Activated CD4-positive, alpha-beta T cell treated with anti-CD3 and anti-CD28 coated beads, Interleukin-2, Interleukin-6, amounts not matched to agents 100 ng/mL and 50 ng/mL, durations not matched to agents 16 hours and 8 hours (primary cell): ENCODE measurements at regions not wholly inside any gene's neighbourhood (a gene's known extent, or its start where the extent isn't known, plus 50 kb on each side); places are given as distances from the start of the nearest gene placed in this dataset.

Experiments used
- DNase-seq: peaks from one replicate; pipeline ENCODE4 v3.0.0-alpha.2; 2020

DNA sequence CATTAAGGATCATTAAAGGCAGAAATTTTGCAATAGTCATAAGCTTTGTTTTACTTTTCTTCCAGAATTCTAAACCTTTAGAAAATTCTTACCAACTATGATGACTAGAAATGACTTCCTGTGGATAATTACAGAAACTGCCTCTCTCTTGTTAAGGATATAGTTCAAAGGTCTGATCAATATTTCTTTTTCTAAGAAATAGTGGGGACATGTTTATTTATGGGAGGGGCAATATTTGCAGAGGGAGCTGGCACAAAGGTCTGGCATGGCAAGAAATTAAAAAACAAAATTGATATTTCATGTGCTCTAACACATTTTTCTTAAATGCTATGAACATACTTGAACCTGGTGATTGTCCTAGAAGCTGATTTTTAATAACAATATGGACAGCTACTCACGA lies 448.9 kb downstream of the KCTD8 start:
- DNase-seq: no peak

DNA sequence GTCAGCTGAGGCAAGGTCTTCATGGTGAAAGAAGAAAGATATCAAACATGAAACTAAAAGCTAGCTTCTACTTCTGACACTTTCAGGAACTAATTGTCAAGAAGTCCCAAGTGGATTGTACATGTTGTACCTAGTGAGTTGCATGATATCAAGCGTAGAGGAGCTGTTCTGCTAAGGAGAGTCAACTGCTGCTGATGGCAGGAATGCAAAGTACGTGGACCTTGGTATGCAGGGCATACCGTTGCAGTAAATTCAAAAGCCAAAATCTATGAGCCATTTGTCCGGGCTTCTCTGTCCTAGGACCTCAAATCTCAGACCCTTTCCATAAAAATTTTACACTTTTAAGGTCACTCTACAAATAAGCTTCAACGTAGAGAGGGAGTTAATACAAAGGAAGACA lies 446.2 kb downstream of the KCTD8 start:
- no peak for DNase-seq

DNA sequence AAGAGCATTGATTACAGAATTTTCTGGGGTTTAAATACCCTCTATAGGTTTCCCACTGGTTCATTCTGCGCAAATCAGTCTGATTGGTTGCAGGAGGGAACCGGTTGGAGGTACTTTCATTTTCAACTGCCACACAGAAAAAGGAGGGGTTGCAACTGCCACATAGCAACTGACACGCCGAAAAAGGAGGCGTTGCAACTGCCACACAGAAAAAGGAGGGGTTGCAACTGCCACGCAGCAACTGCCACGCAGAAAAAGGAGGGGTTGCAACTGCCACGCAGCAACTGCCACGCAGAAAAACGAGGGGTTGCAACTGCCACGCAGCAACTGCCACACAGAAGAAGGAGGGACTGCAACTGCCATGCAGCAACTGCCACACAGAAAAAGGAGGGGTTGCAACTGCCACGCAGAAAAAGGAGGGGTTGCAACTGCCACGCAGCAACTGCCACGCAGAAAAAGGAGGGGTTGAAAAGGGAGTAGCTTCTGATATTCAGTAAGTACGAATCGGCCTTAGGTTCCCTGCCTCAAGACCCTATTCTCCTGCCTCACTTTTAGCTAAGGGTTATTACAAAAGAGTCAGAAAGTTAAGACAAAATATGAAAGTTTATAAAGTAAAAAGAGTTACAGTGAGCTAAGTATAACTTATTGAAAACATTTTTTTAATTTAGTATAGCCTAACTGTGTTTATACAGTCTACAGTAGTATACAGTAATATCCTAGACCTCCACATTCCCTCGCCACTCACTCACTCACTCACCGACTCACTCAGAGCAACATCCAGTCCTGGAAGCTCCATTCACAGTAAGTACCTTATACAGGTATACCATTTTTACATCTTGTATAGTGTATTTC lies 431.8 kb downstream of the KCTD8 start:
- DNase-seq: no peak

DNA sequence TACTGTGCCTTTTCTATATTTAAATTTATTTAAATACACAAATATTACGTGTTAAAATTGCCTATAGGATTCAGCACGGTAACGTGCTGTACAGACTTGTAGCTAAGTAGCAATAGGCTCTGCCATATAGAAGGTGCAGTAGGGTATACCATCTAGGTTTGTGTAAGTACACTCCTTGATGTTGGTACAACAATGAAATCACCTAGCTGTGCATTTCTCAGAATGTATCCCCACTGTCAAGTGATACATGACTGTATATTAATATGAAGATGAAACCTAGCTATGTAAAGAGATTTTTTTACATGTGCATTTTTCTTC lies 431.2 kb downstream of the KCTD8 start:
- DNase-seq: no peak

DNA sequence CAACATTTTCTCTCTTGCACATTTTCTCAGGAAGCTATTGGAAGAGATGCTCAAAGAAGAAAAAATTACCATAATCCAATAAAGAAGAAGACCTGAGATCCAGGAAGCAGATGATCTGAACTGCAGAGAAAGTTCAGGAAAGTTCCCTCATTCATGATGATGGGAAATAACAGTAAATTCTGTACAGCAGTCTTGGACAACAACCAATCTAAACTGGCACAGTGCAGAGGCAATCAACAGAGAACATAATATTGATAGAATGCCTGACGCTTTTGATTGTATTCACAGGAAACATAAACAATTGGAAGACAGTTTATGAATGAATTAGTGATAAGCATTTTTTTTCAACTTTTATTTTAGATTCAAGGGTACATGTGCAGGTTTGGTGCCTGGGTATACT lies 428.9 kb downstream of the KCTD8 start:
- DNase-seq: no peak

DNA sequence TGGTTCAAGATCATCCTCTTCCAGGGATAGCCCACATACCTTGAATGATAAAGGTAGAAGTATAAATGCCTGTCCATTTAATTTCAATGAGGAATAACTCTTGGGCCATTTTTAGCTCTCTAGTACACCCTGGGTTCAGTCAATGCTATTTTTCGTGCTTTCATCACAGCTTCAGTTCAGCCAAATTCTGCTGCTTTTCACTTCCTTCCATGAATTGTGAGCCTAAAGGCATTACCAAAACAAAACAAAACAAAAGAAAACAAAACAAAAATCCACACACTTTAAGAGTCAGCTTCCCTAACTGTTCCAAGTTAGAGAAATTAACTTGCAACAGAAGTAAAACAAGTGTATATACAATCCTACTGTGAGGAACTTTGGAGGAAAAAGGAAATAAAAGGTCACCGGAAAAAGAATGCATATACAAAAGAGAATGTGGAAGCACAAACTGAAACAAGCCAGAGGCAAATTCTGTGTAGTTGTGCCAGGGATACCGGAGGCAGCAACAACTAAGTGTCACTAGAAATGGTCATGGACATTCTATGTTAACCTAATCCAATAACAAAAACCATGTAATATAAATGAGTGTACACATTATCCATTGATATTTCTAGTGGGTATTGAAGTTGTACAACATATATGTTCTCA lies 423.1 kb downstream of the KCTD8 start:
- DNase-seq: no peak

DNA sequence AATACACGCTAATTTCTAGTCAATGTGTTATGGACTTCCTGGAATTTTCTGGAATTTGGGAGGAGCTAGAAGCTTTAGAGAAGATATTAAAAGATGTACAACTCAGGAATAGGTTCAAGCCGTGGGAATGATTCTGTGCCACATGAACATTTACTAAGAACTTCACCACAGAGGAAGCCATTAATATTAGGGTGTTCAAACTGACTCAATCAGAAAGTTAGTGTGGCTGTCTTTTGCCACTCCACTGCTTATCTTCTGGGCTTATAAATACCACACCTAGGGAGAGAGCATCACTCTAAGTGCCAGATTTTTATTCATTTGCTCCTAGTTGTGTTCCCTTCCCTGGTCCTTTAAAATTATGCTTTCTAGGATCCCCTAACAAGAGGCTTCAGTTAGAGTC lies 409.8 kb downstream of the KCTD8 start:
- DNase-seq: no peak

DNA sequence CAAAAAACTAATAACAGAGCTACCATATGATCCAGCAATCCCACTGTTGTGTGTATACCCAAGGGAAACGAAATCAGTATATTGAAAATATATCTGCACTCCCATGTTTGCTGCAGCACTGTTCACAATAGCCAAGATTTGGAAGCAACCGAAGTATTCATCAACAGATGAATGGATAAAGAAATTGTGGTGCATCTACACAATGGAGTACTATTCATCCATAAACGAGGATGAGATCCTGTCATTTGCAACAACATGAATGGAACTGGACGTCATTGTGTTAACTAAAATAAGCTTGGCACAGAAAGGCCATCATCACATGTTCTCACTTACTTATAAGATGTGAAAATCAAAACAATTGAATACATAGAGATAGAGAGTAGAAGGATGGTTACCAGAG lies 402.1 kb downstream of the KCTD8 start:
- no peak for DNase-seq

DNA sequence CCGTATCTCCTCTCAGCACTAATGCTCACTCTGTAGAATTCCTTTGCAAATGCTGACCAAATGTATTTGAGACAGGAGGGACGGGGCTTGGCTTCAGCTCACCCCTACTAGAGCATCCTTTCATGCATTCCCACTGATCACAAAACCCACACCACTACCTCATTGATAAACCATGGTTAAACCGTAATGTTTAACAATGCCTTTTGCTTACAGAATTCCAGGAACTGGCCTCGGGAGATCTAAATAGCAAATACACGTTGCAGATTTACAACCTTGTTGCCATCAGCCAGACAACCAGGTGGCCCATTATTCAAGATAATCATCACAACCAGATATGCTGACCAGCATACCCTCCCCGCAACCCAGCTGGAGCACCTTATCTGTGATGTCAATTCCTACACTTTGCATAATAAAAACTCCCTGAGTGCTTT lies 391.9 kb downstream of the KCTD8 start:
- DNase-seq: no peak

DNA sequence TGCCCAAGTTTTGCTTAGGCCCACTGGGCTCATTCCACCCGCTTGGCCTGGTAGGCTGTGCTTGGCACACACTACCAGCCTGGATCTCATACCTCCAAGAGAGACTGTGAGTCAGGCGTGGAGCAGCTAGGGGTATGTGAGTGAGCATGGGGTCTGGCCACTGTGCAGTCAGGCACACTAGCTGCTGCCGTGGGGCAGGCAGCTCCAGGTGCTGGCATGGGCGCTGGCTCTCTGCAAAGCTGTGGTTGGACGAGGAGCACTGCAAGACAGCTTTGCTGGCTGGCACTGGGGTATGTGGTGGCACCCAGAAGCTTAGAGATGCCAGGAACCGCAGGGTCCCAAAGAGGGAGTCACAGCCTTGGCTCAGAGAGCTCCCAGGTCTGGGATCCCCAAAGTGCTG lies 377.8 kb downstream of the KCTD8 start:
- no peak for DNase-seq

DNA sequence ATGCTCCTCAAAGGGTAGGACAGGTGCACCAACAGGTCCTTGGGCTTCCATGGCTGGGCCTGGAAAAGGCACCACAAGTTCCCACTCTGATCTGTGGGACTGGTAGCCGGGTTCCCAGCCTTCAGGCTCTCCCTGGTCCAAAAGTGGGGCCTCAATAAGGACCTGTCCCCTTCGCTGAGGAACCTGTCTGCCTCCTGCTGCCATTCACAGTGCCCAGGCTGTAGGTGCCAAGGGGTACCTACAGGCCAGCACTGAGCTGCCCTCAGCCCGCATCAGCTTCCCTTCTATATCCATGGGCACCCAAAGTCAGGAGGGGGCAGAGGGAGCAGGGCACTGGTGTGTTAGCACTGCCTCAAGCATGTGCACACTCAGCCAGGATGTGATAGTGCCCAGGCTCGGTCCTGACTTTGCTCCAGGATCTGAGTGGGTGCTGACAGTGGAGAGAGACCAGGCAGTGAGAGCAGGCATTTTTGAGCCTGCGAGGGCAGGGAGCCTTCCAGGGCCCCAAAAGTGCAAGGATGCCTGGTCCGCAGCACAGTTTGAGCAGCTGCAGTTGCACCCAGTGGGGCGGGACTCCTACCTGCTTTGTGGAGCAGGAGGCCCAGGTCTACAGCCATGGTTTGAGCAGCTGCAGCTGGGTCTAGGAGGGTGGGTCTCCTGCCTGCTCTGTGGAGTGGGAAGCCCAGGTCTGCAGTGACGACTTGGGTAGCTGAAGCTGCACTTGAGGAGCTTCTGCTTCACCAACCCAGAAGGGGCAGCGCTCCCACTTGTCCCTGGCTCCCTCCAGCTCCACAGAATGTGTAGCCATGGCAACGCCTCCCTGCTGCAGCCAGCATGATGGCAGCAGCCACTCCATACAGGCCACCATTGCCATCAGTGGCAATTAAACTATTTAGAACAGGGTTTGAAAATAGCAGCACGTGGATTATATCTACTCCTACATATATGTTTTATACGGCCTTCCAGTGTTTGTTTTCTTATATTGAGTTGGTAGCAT lies 376.4 kb downstream of the KCTD8 start:
- no peak for DNase-seq

DNA sequence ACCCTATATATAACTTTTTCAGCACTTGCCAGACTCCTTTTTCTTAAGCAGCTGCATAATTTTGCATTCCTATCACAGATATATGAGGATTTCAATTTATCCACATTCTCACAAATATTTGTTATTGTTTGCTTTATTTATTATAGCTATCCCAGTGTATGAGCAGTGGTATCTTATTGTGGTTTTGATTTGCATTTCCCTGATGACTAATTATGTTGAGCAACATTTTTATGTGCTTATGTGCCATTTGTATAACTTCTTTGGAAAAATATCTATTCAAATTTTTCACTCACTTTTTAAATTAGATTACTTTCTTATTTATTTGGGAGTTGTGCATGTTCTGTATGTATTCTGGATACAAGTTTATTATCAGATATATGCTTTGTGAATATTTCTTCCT lies 361.9 kb downstream of the KCTD8 start:
- no peak for DNase-seq

DNA sequence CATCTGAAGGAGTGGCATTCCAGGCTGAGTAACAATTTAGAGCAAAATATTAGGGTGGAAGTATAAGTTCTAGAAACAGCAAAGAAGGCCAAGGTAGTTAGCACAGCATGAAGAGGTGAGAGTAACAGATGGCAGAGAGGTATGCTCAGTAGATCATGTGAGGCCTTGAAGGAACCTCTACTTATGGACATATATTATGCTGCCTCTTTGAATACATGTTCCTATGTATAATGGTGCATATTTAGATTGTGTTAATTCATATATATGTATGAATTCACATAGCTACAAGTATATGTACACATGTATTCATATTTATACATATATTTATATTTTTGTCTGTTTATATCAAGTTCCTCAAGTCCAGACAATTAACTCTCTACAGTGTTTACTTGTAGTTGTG lies 355.2 kb downstream of the KCTD8 start:
- no peak for DNase-seq

DNA sequence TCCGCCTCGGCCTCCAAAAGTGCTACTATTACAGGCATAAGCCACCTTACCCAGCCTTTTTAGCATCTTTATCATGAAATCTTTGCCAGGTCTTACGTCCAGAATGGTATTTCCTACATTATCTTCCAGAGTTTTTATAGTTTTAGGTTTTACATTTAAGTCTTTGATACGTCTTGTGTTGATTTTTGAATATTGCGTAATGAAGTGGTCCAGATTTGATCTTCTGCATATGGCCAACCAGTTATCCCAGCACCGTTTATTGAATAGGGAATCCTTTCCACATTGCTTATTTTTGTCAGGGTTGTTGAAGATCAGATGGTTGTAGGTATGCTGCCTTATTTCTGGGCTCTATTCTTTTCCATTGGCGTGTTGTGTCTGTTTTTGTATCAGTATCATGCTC lies 349.6 kb downstream of the KCTD8 start:
- no peak for DNase-seq

DNA sequence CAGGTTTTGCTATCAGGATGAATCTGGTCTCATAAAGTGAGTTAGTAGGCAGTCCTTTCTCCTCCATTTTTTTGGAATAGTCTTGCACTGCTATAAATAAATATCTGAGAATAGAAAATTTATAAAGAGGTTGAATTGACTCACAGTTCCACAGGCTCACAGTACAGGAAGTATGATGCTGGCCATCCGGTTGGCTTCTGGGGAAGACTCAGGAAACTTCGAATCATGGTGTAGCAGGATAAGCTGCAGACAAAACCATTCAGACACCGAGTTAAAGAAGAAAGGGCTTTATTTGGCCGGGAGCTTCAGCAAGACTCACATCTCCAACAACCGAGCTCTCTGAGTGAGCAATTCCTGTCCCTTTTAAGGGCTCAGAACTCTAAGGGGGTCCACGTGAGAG lies 348.2 kb downstream of the KCTD8 start:
- DNase-seq: no peak

DNA sequence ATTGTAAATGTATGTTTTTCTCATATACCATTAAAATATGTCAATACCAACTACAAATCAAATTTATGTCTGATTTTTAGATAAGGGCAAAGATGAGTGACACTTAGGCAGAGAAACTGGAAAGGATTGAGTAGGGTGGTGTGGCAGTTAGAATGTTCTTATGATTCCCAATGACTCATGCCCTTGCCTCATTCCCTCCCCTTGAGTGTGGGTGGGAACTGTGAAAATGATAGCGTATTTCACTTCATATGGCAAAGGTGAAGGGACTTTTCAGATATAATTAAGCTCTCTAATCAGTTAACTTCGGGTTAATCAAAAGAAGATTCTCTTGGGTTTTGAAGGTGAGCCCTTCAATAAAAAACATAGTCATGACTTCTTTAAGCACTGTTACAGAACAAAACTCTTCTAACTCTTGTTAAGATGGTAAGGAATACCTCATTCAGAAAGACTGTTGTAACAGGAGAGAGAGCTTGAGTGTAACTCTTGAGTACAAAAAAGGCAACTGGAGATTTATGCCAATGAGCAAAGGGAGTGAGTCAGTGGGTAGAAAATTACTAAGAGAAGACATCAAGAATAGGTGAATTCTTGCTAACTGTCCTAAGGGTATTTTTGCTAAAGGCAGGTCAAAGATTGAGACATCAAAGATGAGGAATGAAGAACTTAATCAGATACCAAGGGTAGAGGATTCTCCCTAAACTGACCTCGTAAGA lies 329.5 kb downstream of the KCTD8 start:
- no peak for DNase-seq

DNA sequence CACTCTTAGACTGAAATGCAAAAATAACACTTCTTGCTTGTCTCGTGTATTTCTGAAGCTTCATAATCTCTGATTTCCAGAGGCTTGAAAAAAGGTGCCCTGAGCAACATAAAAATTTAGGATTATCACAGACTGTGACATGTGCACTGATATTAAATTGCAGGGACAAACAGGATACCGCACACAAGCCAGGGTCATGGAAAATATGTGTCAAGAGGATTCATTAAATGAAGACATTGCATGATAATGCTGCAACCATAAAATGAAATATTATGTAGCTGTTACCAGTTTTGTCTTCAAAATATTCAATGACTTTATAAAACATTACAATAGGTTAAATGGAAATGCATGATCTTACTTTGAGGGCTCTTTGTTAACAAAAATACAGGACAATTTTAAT lies 328.0 kb downstream of the KCTD8 start:
- no peak for DNase-seq

DNA sequence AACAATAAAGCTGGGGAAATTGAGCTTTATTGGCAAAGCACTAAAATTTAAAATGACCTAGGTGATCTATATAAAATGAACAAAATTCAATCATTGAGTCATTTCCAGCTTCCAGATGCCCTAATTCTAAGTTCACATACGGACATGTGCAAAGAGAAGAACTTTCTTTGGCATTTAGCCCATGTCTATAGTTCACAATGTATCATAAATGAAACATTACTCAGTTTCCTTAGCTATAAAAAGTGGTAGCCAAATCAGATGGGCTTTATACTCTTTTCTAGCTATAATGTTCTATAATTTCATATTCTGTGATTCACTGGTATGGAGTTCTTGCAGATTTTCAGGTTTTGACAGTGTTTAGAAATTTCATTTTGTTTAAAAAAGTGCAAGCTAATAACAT lies 327.4 kb downstream of the KCTD8 start:
- no peak for DNase-seq
